ENCODE measurements at regions not wholly inside any gene's neighbourhood (a gene's known extent, or its start where the extent isn't known, plus 50 kb on each side); places are given as distances from the start of the nearest gene placed in this dataset.

- TF ChIP-seq GATA2 (IDR thresholded peaks at IDR 0.05; ENCODE audit: low read depth, low read length), result no peak
- TF ChIP-seq GATA3 (IDR thresholded peaks at IDR 0.05; ENCODE audit: low read depth, low read length), result no peak
Observed at GRCh38 chr7:41311301-41311700, 391.6 kb downstream of the INHBA start.
